Peyer's patch (tissue), 4 donors: ENCODE measurements at regions not wholly inside any gene's neighbourhood (a gene's known extent, or its start where the extent isn't known, plus 50 kb on each side); places are given as distances from the start of the nearest gene placed in this dataset.

Experiments used
- DNase-seq, 3 donors: peaks; one replicate each; pipeline ENCODE4 v3.0.0-alpha.2; 2017 to 2019
- H3K27ac ChIP-seq, 4 donors: fragments of 200-600 bp; sonication (generic); one replicate each; pipeline ENCODE4 v1.5.1; 2016 to 2019
- H3K27me3 ChIP-seq, 2 donors: fragments of 200-600 bp; sonication (generic); one replicate each; pipeline ENCODE4 v1.5.1; 2019
- H3K36me3 ChIP-seq, 3 donors: fragments of 200-600 bp; sonication (generic); one replicate each; pipeline ENCODE4 v1.5.1; 2016 to 2019
- H3K4me1 ChIP-seq, 4 donors: fragments of 200-600 bp; sonication (generic); one replicate each; pipeline ENCODE4 v1.5.1; 2016 to 2019
- H3K4me3 ChIP-seq, 4 donors: fragments of 200-600 bp; sonication (generic); 1 replicate in 3 of 4; 2 replicates in 1 of 4; pipeline ENCODE4 v1.5.1; 2016 to 2019; ENCODE audit warnings: mild to moderate bottlenecking in 1 of 4
- H3K9me3 ChIP-seq, 4 donors: fragments of 200-600 bp; sonication (generic); one replicate each; pipeline ENCODE4 v1.5.1; 2016 to 2019; ENCODE audit warnings: mild to moderate bottlenecking in 1 of 4
- CTCF ChIP-seq, 6 experiments: fragments of 450-650 bp in 4 of 6; fragments of 200-600 bp in 2 of 6; sonication (generic) in 1 of 6; IDR thresholded peaks; one replicate each; pipeline ENCODE4 v1.5.1; 2017 to 2019; ENCODE audit warnings: antibody characterized with exemption in 6 of 6, mild to moderate bottlenecking in 3 of 6, moderate library complexity in 1 of 6
- POLR2A ChIP-seq, 2 donors: fragments of 450-650 bp; IDR thresholded peaks; one replicate each; pipeline ENCODE4 v1.5.1; 2017; ENCODE audit warnings: antibody characterized with exemption in 2 of 2, mild to moderate bottlenecking in 2 of 2, moderate library complexity in 2 of 2

GRCh38 chr3:62992520-62992919, 117.3 kb upstream of the CADPS start:
- Histone ChIP-seq H3K27ac (no peak overlapping the region), H3K27me3 (no peaks in the 10 kb centered on the region), H3K36me3 (no peaks in the 10 kb centered on the region), H3K4me3 (no peak overlapping the region), H3K9me3 (no peaks in the 10 kb centered on the region), H3K4me1 (no peaks in the 10 kb centered on the region)
- TF ChIP-seq CTCF (IDR thresholded peaks at IDR 0.05) (no peak), POLR2A (IDR thresholded peaks at IDR 0.05) (no peak)
- no peak for DNase-seq

DNA sequence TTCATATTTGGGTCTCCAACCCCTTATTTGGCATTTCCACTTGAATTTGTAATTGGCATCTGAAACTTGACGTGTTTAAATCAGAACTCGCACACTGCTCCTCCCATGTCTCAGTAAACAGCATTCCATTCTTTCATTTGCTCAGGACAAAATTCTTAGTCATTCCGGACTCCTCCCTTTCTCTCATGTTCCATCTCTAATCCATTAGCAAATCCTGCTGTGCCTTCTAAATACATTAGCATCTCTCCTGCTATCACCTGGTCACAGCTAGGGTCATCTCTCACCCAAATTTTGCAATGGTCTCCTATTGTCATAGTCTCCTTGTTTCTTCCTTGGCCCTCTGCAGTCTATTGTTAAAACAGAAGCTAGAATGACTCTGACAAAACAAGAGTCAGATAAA, 119.9 kb upstream of the CADPS start:
- no peak overlapping the region for H3K4me3 ChIP-seq
- no peaks in the 10 kb centered on the region for H3K4me1 ChIP-seq
- no peaks in the 10 kb centered on the region for H3K27me3 ChIP-seq
- H3K27ac ChIP-seq: no peak overlapping the region
- TF ChIP-seq POLR2A (IDR thresholded peaks at IDR 0.05): no peak
- TF ChIP-seq CTCF (IDR thresholded peaks at IDR 0.05): no peak
- no peaks in the 10 kb centered on the region for H3K9me3 ChIP-seq
- no peak for DNase-seq
- no peaks in the 10 kb centered on the region for H3K36me3 ChIP-seq

DNA sequence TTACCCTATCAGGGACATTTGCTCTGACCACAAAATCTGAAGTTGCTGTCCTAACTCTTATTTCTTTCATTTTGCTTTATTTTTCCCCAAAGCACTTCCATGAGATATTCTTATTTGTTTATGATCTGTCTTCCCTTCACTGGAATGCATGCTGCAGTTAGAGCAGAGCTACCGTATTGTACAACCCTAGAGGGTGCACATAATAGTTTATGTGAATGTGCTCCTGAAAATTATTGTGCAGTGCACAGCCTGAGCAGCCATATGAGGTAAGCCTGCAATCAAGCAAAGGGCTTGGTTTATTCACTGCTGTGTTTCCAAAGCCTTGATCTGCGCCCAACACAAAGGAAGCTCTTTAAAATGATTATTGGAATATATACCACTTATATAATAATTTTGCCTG, 120.3 kb upstream of the CADPS start:
- H3K27me3 ChIP-seq: no peaks in the 10 kb centered on the region
- no peak overlapping the region for H3K4me3 ChIP-seq
- no peak for DNase-seq
- H3K9me3 ChIP-seq: no peaks in the 10 kb centered on the region
- no peaks in the 10 kb centered on the region for H3K36me3 ChIP-seq
- H3K27ac ChIP-seq: no peak overlapping the region
- no peaks in the 10 kb centered on the region for H3K4me1 ChIP-seq
- no peak for TF ChIP-seq POLR2A (IDR thresholded peaks at IDR 0.05)
- no peak for TF ChIP-seq CTCF (IDR thresholded peaks at IDR 0.05)

DNA sequence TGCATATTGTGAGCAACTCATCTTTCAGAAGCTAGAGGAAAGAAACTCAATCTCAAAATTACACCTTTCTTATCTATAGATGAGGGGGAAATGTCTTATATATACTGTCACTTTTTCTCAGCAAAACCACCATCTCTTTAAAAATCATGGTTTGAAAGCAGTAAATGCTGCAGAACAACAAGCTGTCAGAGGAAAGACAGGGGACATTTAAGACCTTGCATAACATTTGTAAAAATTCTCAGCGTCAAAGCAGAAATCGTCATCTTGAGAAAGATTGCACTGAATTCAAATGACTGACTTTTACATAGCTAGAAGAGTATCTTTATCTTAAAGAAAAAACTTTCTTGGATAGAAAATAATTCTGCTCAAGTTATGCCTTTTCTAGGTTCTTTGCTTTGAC, 122.2 kb upstream of the CADPS start:
- H3K36me3 ChIP-seq: no peaks in the 10 kb centered on the region
- H3K27ac ChIP-seq: no peak overlapping the region
- no peak for DNase-seq
- H3K27me3 ChIP-seq: no peaks in the 10 kb centered on the region
- TF ChIP-seq CTCF (IDR thresholded peaks at IDR 0.05) (no peak), POLR2A (IDR thresholded peaks at IDR 0.05) (no peak)
- H3K4me1 ChIP-seq: no peaks in the 10 kb centered on the region
- no peaks in the 10 kb centered on the region for H3K9me3 ChIP-seq
- no peak overlapping the region for H3K4me3 ChIP-seq

- H3K9me3 ChIP-seq: no peaks in the 10 kb centered on the region
- TF ChIP-seq CTCF (IDR thresholded peaks at IDR 0.05): no peak
- no peak for TF ChIP-seq POLR2A (IDR thresholded peaks at IDR 0.05)
- H3K27me3 ChIP-seq: no peaks in the 10 kb centered on the region
- no peak for DNase-seq
- H3K36me3 ChIP-seq: no peaks in the 10 kb centered on the region
- H3K4me3 ChIP-seq: no peak overlapping the region
- H3K4me1 ChIP-seq: no peaks in the 10 kb centered on the region
- H3K27ac ChIP-seq: no peak overlapping the region
These were observed 123.9 kb upstream of the CADPS start for GRCh38 chr3:62999158-62999557.

- Histone ChIP-seq H3K27me3 (no peaks in the 10 kb centered on the region), H3K9me3 (no peaks in the 10 kb centered on the region), H3K36me3 (no peaks in the 10 kb centered on the region), H3K4me1 (no peaks in the 10 kb centered on the region), H3K4me3 (no peak overlapping the region), H3K27ac (no peak overlapping the region)
- TF ChIP-seq CTCF (IDR thresholded peaks at IDR 0.05): no peak
- TF ChIP-seq POLR2A (IDR thresholded peaks at IDR 0.05): no peak
- DNase-seq: no peak
These were observed 124.6 kb upstream of the CADPS start for GRCh38 chr3:62999791-63000190.
